Hematopoietic multipotent progenitor cell treated with erythropoietin and hydrocortisone succinate and interleukin-3 and kit ligand, for 17 days (in vitro differentiated cells): ENCODE measurements at regions not wholly inside any gene's neighbourhood (a gene's known extent, or its start where the extent isn't known, plus 50 kb on each side); places are given as distances from the start of the nearest gene placed in this dataset.
"Not testable (repeated sequence)": the region's sequence is repeated elsewhere in the genome, so short reads cannot be mapped to it uniquely, and the experiment has no call there.

Experiments
- DNase-seq: peaks from one replicate; pipeline ENCODE4 v3.0.0-alpha.2; 2015; ENCODE audit warnings: low spot score

DNA sequence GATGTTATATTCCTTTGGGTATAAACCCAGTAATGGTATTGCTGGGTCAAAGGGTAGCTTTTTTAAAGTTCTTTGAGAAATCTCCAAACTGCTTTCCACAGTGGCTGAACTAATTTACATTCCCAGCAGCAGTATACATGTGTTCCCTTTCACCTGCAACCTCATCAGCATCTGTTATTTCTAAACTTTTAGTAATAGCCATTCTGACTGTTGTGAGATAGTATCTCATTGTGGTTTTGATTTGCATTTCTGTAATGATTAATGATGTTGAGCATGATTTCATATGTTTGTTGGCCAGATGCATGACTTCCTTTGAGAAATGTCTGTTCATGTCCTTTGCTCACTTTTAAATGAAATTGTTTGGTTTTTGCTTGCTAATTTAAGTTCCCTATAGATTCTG lies 553.1 kb downstream of the SLCO4C1 start:
- not testable (repeated sequence) for DNase-seq

DNA sequence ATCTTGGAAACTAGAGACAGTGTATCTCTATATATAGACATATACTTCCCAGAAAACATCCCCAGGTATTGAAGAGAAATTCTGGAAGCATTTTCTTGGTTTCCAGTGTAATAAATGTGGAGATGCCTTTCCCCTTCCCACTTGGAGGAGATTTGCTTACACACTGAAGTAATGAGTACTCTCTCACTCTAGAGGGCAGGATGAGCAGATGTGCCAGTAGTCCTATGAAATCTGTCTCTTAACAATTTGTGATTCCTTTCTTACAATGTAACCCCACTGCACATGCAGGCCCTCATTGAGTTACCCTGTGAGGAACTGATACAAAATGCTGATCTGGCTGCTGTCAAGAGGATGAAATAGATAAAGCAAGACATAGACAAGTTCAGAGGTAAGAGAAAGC lies 567.2 kb downstream of the SLCO4C1 start:
- no peak for DNase-seq

DNA sequence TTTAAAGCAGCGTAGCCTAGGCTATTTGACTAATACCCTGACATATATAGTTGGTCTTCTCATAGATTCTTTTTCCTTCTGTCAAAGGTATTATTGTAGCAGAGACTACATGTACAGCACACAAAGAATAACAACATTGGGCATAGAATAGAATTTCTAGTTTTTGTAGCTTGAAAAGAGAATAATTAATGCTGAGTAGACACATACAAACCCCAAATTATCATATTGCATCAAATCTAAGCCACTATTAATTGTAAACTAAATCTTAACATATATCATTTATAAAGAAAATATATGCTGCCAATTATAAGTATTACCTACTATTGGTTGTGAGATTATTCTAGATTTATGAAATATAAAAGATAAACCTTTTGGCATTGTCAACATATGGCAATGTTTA lies 574.5 kb downstream of the SLCO4C1 start:
- no peak for DNase-seq

DNA sequence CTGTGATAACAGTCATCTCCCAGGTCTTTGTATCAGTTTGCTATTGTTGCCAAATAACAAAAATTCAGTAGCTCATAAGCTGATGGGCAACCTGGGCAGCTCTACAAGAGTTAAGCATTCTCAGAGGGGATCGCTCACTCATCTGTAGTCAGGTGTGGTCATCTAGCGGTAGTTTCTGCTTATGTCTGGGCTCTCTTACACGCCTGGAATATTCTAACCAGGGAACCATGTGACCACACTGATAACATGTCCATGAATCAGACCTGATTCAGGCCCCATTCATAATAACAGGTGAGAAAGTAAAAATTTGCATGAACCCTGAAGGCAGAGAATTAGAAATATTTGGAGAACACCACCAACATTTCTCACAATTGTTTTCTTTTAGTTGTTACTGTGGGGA lies 576.1 kb downstream of the SLCO4C1 start:
- no peak for DNase-seq

DNA sequence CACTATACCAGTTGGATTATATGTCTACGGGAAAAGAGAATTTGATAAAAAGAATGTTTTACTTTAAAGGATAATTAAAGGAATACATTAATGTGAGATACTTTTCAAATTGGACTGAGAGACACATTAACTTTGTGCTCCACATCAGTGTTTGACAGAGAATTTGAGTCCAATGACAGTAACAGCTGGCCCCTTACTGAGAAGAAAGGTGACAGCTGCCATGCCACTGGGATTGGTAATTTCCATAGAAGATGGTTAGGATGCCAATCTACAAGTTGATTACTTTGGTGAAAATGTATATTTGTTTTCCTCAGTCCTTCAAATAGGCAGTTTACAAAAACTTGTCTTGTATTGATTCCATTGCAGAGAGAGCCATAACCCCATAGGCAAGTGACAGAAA lies 578.4 kb downstream of the SLCO4C1 start:
- DNase-seq, result no peak

DNA sequence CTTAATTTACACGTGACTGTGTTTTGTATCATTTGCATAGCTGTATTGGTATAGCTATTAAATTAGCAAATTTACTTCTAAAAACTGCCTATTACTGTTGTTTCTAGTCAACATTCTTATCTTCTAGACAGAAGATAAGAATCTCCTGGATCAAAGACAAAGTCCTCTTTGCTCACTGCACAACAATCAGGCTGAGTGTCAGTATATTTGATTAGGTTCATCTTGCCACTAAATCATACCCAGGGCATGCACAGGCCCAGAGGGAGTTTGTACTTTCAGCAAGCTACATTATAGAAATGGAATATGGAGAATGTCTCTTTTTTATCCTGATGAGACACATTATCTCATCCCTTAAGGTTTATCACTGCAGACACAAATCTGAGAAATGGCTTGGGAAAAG lies 579.1 kb downstream of the SLCO4C1 start:
- DNase-seq, result no peak

DNA sequence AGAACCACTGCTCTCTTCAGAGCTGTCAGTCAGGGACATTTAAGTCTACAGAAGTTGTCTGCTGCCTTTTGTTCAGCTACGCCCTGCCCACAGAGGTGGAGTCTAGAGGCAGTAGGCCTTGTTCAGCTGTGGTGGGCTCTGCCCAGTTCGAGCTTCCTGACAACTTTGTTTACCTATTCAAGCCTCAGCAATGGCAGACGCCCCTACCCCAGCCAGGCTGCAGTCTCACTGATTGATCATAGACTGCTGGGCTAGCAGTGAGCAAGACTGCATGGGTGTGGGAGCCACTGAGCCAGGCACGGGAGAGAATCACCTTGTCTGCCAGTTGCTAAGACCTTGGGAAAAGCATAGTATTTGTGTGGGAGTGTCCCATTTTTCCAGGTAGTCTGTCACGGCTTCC lies 580.3 kb downstream of the SLCO4C1 start:
- DNase-seq, result not testable (repeated sequence)

DNA sequence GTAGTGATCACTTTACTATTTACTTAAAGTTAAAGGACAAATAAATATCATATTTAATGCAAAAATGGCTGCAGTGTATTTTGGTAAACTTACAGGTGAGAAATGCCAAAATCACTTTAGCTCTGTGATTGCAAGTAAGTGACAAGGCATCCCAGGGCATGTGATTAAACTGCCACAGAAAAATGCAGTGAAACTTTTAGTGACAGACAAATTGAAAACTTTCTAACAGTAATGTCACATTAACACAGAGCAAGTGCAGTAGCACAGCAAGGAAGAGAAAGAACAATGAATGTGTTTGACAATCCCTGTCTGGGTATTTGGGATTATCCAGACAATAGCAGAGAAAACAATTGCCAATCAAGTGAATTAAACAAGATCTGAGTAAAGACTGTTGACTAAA lies 606.8 kb downstream of the SLCO4C1 start:
- no peak for DNase-seq

DNA sequence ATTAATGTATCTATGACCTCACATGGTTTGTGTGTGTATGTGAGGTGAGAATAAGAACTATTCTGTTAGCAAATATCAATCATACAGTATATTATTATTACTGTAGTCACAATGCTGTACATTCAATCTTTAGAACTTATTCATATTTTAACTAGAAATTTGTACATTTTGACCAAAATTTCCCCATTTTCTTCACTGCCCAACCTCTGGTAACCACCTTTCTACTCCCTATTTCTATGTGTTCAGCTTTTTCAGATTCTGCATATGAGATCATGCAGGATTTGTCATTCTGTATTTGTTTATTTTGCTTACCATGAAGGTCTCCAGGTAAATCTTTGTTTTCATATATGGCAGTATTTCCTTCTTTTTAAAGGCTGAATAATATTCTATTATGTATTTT lies 607.9 kb downstream of the SLCO4C1 start:
- no peak for DNase-seq

DNA sequence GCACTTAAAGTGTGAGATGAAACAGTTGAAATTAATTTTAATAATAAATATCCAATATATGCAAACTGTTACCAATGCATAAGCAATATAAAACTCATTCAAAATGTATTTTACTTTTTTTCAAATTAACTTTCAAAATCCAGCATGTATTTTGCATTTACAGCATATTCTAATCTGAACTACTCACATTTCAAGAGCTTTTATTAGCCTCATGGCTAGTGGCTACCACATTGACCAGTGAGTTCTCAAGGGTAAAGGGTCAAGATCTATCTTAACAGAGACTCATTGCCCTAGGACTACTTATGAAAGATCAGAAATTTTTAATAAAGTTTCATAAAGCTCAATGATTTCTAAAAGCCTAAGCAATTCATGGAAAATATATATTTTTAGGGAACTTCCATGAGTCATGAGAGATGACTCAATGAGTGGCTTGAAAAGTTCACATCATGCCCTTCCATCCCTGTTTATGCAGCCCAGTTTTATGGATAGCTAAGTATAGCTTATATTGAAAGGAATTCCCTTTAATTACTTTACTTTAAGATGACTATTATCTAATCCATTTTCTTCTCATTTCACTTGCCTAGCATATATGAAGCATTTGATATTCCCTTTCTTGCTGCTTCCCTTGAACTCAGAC lies 608.6 kb downstream of the SLCO4C1 start:
- DNase-seq, result no peak

DNA sequence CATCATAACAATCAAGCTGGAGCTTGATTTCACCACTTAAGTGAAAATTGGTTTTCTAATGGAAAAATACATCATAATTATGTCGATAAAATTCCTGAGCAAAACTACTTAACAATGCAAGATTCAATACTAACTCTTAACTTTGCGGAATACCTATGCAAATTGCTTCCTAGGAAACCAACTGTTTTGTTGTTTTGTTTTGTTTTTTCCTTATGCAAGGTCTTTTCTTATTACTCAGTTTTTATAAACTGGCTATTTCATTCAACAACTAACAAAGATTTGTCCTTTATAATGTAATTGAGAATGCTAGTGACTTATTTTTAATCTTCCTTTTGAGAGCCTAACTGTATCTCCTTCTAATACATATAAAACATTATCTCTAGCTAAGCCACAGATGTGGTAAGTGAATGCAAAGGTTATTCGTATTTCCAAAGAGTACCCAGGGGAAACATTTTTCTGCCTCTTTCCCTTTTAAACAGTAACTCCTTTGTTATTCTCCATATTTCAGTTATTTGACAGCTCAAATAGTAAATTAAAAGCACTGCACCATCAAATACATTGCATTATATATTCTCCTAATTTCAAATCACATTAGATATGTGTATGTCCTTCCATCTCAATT lies 609.4 kb downstream of the SLCO4C1 start:
- no peak for DNase-seq

DNA sequence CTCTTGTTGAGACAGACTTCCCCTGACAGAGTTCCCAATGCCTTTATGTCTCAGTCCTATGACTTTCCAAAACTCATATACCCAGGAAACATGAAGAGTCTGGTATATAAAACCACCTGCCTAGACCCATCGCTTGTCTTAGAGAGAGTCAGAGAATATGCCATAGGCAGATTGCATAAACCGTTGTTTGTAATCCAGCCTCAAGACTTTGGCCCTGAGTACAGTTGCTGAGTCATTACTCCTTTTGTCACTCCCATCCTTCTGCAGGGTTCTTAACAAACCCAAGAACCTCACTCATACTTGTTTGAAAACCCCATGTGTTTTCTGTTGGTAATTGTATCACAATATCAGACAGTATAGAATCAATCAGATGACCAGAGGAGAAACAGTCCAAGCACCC lies 616.3 kb downstream of the SLCO4C1 start:
- no peak for DNase-seq

DNA sequence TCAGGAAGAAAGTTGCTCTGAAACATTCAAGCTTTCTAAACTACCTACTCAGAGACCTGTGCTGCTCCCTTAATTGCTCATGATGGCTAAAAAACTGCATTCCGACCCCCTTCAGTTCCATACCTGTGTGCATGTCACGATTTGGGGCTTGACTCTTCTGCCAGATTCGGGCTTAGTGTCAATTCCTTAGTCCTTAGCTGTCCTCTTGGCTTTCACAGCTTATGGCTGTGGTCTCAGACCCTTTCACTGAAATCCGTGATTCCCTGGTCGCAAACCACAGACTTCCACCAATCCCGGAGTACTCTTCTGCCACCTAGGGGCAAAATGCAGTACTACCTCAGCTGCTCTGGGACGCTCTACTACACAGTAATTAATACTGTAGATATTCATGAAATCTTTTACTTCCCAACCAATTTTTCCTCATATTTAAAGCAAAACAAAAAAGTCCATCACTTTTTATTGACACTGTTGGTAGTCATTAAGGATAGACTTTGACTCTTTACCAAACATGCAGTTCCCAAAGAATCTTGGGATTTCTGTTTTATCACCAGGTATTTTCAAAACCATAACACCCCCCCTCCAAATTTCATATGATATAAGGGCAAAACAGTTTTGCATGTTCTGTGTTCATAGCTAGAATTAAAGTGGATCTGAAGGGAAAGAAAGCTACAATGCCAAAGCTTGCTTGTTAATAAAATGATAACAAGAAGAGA lies 617.4 kb downstream of the SLCO4C1 start:
- DNase-seq, result peak; percentile 12

DNA sequence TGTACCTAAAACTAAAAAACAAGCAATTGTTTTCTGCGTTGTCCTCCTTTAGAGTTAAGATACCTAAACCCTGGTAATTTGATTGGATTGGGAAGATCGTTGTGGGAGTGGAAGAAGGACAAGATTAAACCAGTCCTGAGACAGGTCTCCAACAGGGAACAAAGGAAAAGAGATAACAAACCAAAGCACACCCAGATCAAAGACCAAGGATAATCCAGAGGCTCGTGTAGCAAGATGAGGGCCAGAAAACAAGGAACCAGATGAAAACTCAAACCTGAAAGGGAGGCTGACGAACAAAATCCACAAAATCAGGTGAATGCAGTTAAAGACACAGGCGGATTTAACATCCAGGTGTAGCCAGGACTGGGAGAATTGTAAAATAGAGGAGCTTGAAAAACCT lies 618.1 kb downstream of the SLCO4C1 start:
- no peak for DNase-seq

DNA sequence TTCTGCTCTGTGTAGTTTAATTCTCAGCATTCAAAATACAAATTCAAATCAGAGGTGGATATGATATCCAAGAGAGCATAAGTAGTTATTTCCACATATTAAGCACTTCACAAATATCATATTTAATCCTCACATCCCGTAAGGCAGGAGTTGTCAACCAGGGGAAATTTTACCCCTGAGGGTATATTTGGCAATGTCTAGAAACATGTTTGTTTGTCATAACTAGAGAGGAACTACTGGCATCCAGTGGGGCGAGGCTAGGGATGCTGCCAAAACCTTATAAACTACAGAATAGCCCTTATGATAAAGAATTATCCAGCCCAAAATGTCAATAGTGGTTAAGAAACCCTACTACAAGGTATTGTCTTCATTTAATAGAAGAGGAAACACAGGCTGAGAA lies 619.4 kb downstream of the SLCO4C1 start:
- DNase-seq, result no peak

DNA sequence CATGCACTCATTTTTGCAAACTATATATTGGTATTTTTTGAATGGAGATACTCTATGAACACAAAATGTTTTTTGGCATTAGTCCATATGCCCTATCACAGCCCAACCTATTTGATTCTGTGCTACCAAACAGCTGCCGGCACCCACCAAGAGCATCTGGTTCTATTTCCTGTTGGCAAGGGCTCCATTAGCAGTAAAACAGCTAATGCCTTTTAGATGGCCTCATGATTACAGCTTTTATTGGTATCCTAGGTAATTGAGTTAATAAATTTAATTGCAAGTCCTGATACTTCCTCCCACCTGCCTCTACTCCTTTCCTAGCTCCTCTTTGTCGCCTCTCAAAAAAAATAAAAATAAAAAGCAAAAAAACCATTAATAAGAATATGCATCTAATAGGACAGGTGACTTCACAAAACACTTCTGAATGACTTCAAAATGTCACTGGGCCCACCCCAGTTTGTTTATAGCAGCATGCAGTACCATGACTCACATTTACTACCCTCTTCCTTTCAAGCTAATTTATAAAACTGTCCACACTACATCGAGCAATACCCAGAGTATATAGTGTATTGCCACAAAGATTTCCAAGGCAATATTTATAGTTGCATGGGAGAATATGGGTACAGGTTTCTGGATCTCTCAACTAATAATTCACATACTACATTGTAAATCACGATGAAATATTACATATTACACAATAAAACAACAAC lies 620.4 kb downstream of the SLCO4C1 start:
- no peak for DNase-seq

DNA sequence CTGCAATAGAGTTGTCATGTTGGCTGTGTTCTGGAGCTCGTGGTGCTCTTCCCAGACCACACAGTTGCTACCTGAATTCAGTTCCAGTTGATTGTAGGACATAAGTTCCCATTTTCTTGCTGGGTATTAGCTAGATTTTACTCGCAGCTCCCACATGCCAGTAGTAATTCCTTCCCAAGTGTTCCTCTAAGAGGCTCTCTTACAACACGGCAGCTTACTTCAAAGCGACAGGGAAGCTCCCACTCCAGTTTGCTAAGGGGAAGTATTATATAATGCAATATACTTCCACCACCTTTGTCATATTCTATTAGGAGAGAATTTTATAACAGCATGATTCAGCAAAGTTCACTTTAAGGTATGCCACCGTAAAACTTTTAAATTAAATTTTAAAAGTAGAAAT lies 623.0 kb downstream of the SLCO4C1 start:
- no peak for DNase-seq

DNA sequence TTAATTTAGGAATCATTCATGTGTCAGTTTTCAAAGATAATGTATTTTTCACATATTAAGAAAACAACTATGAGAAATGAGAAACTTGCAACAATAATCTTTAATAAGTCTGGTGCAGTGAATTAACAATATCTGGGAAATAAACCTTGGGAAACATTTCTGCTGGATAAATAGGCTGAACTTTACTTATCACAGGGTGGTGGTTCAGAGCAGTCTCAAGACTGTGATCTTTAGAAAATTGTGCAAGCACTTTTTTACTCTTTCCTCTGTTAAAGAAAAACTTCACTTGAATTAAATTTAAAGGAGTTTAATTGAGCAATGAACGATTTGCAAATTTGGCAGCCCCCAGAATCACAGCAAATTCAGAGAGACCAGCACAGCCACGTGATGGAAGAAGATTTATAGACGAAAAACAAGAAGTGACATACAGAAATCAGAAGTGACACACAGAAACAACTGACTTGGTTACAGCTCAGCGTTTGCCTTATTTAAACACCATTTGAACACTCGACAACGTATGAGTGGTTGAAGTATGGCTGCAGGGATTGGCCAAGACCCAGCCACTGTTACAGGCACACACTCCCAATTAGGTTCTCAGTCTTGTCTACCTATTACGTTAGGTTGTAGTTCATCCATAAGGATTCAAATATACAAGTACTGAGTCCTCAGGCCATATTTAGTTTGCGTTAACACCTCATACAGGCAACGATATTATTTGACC lies 631.9 kb downstream of the SLCO4C1 start:
- no peak for DNase-seq

DNA sequence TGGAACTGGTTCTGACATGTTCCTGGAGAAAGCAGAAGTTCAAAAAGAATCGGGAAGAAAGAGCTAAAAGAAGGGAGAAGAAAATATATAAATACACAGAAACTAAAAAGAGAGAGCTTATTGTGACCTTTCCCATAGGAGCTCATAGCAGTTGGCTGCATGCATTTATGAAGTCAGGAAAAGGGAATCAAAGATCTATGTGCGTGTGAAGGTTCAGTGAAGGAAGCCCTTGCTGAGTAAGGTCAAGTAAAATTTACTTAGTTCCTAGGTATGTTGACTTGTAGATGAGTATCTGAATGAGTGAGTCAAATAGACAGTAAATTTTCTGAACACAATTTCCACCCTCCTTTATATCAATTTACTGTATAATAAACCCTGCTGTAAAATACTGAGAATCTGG lies 632.5 kb downstream of the SLCO4C1 start:
- DNase-seq, result no peak

DNA sequence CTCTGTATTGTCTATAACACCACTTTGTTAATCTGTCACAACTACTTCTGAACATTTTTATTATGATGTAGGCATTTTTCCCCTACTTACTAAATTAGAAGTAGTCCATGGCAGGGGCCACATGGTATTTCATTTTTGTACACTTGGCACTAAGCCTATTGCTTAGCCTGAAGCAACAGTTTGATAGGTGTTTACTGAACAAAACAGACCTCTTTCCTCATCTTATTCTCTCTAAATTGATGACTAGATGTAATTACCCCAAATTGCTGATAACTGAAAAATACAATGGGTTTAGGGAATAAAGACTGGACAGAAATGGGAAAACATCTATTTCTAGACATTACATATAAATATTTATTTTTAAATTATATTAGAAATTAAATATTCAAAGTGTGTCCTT lies 633.8 kb downstream of the SLCO4C1 start:
- no peak for DNase-seq

DNA sequence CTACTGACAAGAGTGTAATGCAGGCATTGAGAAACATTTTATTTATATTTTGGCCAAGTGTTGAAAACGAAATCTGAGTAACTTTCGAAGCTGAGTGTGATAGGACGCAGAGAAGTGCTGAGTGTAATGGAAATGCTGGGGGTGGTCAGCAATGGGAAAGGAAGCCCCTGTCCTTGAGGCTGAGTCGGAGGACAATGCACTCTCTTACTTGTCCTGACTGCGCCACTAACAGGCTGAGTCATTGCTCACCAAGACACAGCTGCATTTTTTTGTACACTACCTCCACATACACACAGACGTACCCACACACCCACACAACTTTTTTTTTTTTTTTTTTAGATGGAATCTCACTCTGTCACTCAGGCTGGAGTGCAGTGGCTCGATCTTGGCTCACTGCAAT lies 637.7 kb downstream of the SLCO4C1 start:
- no peak for DNase-seq

DNA sequence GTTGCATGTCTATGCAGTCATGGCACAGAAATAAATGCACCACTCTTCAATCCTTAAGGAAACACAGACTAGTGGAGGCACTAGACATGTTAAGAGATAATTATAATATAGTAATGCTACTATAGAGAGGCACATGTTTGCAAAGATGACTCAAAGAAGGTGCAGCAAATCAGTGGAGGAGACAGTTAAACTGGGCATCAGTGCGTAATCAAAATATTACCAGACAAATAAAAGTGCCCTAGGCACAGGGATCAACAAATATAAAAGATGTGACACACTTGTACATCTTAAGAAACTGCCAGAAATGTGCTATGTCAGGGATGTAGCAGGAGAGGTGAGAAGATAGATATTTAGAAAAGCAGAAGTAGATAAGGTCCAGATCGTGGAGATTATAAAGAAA lies 642.1 kb downstream of the SLCO4C1 start:
- no peak for DNase-seq
